Suprapubic skin (tissue), 4 donors: ENCODE measurements at regions not wholly inside any gene's neighbourhood (a gene's known extent, or its start where the extent isn't known, plus 50 kb on each side); places are given as distances from the start of the nearest gene placed in this dataset.

Experiments used
- EP300 ChIP-seq: sonication (generic); formaldehyde crosslinking; IDR thresholded peaks from one replicate; pipeline ENCODE4 v1.6.1; 2017; ENCODE audit warnings: antibody characterized with exemption
- POLR2A ChIP-seq, 2 donors: fragments of 450-650 bp; IDR thresholded peaks; one replicate each; pipeline ENCODE4 v1.6.1; 2017; ENCODE audit warnings: antibody characterized with exemption in 2 of 2, mild to moderate bottlenecking in 2 of 2, moderate library complexity in 2 of 2
- POLR2AphosphoS5 ChIP-seq, 3 donors: sonication (generic); formaldehyde crosslinking; IDR thresholded peaks; one replicate each; pipeline ENCODE4 v1.6.1; 2017; ENCODE audit warnings: antibody characterized with exemption in 3 of 3
- TF ChIP-seq, protein P1 (sequence below), 2 donors: fragments of 200-600 bp in 1 of 2; fragments of 450-650 bp in 1 of 2; sonication (generic) in 1 of 2; IDR thresholded peaks; one replicate each; pipeline ENCODE4 v1.5.1; 2016 to 2019; ENCODE audit warnings: antibody characterized with exemption in 2 of 2, mild to moderate bottlenecking in 1 of 2, moderate library complexity in 1 of 2

DNA sequence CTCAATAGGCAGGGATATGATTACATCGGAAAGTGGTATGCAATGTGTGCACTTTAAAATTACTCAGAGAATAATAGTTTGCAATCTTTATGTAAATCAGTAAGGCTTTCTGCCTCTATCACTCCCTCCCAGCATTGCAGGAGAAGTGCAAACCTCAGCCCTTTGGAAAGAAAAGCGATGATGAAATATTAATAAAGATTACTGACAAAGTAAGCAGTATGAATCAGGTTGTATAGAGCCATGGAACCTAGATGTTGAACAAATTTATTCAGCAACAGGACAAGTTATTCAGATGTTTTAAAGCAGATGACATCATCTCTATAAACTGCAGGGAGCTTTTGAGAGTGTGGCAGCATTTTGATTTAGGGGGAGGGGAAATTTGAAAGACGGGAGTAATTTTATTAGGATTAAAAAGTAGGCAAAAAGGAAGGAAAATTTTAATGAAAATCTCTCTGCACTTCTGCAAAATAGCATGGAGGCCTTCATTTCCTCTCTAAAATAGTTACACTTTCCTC, 631.7 kb upstream of the GRIA3 start:
- TF ChIP-seq POLR2A (IDR thresholded peaks at IDR 0.05) (no peak), POLR2AphosphoS5 (IDR thresholded peaks at IDR 0.05) (no peak), EP300 (no peak)
- TF ChIP-seq, protein P1, sequence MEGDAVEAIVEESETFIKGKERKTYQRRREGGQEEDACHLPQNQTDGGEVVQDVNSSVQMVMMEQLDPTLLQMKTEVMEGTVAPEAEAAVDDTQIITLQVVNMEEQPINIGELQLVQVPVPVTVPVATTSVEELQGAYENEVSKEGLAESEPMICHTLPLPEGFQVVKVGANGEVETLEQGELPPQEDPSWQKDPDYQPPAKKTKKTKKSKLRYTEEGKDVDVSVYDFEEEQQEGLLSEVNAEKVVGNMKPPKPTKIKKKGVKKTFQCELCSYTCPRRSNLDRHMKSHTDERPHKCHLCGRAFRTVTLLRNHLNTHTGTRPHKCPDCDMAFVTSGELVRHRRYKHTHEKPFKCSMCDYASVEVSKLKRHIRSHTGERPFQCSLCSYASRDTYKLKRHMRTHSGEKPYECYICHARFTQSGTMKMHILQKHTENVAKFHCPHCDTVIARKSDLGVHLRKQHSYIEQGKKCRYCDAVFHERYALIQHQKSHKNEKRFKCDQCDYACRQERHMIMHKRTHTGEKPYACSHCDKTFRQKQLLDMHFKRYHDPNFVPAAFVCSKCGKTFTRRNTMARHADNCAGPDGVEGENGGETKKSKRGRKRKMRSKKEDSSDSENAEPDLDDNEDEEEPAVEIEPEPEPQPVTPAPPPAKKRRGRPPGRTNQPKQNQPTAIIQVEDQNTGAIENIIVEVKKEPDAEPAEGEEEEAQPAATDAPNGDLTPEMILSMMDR (IDR thresholded peaks at IDR 0.05) = no peak
